ENCODE measurements at regions not wholly inside any gene's neighbourhood (a gene's known extent, or its start where the extent isn't known, plus 50 kb on each side); places are given as distances from the start of the nearest gene placed in this dataset.

GRCh38 chr18:60059216-60059615 is 159.4 kb downstream of the PMAIP1 start:
- TF ChIP-seq CTCF (IDR thresholded peaks at IDR 0.05; ENCODE audit: borderline replicate concordance, extremely low read depth, low read length, poor library complexity, severe bottlenecking) (no peak), EZH2 (IDR thresholded peaks at IDR 0.05; ENCODE audit: borderline replicate concordance, low read depth, low read length, severe bottlenecking) (no peak)

Measured in DND-41 (cell line).